Left hindlimb (tissue), 1 donor: ENCODE measurements at regions not wholly inside any gene's neighbourhood (a gene's known extent, or its start where the extent isn't known, plus 50 kb on each side); places are given as distances from the start of the nearest gene placed in this dataset.

Source experiments
- DNase-seq: peaks from one replicate; pipeline ENCODE4 v3.0.0-alpha.2; 2018

- no peak for DNase-seq
Observed at GRCh38 chr3:117480525-117480924, 770.9 kb downstream of the TUSC7 start.

GRCh38 chr3:117480972-117481371 lies 771.4 kb downstream of the TUSC7 start:
- DNase-seq: no peak

GRCh38 chr3:117483839-117484238 lies 774.3 kb downstream of the TUSC7 start:
- DNase-seq: no peak

- DNase-seq: no peak
Observed at GRCh38 chr3:117485841-117486240, 776.3 kb downstream of the TUSC7 start.

- DNase-seq: no peak
Observed at GRCh38 chr3:117486719-117487716, 777.4 kb downstream of the TUSC7 start.

GRCh38 chr3:117488983-117489382 lies 779.4 kb downstream of the TUSC7 start:
- DNase-seq: no peak

- no peak for DNase-seq
Observed at GRCh38 chr3:117489663-117490079, 780.1 kb downstream of the TUSC7 start.

GRCh38 chr3:117490716-117491115 lies 781.1 kb downstream of the TUSC7 start:
- no peak for DNase-seq

GRCh38 chr3:117495620-117496019 lies 786.0 kb downstream of the TUSC7 start:
- DNase-seq: no peak

- DNase-seq: no peak
Observed at GRCh38 chr3:117499189-117499870, 789.8 kb downstream of the TUSC7 start.

GRCh38 chr3:117507958-117508357 lies 798.4 kb downstream of the TUSC7 start:
- DNase-seq: no peak

GRCh38 chr3:117509858-117510257 lies 800.3 kb downstream of the TUSC7 start:
- DNase-seq: no peak

- no peak for DNase-seq
Observed at GRCh38 chr3:117510396-117510795, 800.8 kb downstream of the TUSC7 start.

- DNase-seq: no peak
Observed at GRCh38 chr3:117512975-117513374, 803.4 kb downstream of the TUSC7 start.

- no peak for DNase-seq
Observed at GRCh38 chr3:117515309-117515708, 805.7 kb downstream of the TUSC7 start.

- no peak for DNase-seq
Observed at GRCh38 chr3:117518364-117518763, 808.8 kb downstream of the TUSC7 start.

GRCh38 chr3:117519776-117520175 lies 810.2 kb downstream of the TUSC7 start:
- no peak for DNase-seq

GRCh38 chr3:117520582-117520981 lies 811.0 kb downstream of the TUSC7 start:
- no peak for DNase-seq

- DNase-seq: no peak
Observed at GRCh38 chr3:117523418-117523817, 813.8 kb downstream of the TUSC7 start.

- DNase-seq: no peak
Observed at GRCh38 chr3:117524890-117525289, 815.3 kb downstream of the TUSC7 start.

GRCh38 chr3:117526470-117527079 lies 817.0 kb downstream of the TUSC7 start:
- peak; percentile 42 for DNase-seq

- DNase-seq: no peak
Observed at GRCh38 chr3:117527346-117527745, 817.8 kb downstream of the TUSC7 start.

- DNase-seq: no peak
Observed at GRCh38 chr3:117528688-117529087, 819.1 kb downstream of the TUSC7 start.
